H9 (cell line): ENCODE measurements at regions not wholly inside any gene's neighbourhood (a gene's known extent, or its start where the extent isn't known, plus 50 kb on each side); places are given as distances from the start of the nearest gene placed in this dataset.

Source experiments
- DNase-seq: peaks from one replicate; pipeline ENCODE4 v3.0.0-alpha.2; 2017
- H2AFZ ChIP-seq: one replicate; pipeline ENCODE4 v1.6.1; 2013; ENCODE audit warnings: mild to moderate bottlenecking, low read length, control low read depth, moderate library complexity
- H2AK5ac ChIP-seq: 2 replicates; pipeline ENCODE4 v1.6.1; 2013; ENCODE audit warnings: low read length, control low read depth, mixed read lengths; ENCODE audit not compliant: insufficient read length
- H2BK120ac ChIP-seq: one replicate; pipeline ENCODE4 v1.6.1; 2013; ENCODE audit warnings: low read depth, mild to moderate bottlenecking, low read length, control low read depth, inconsistent platforms; ENCODE audit not compliant: poor library complexity, severe bottlenecking
- H2BK12ac ChIP-seq: 2 replicates; pipeline ENCODE4 v1.6.1; 2013; ENCODE audit warnings: low read length, control low read depth, mixed read lengths, low read depth; ENCODE audit not compliant: insufficient read length
- H2BK15ac ChIP-seq: 2 replicates; pipeline ENCODE4 v1.6.1; 2013; ENCODE audit warnings: low read depth, low read length, control low read depth
- H2BK20ac ChIP-seq: one replicate; pipeline ENCODE4 v1.6.1; 2013; ENCODE audit warnings: low read depth, mild to moderate bottlenecking, low read length, control low read depth, inconsistent platforms; ENCODE audit not compliant: poor library complexity, severe bottlenecking
- H2BK5ac ChIP-seq: 2 replicates; pipeline ENCODE4 v1.6.1; 2013; ENCODE audit warnings: low read length, control low read depth, mixed read lengths; ENCODE audit not compliant: insufficient read length
- H3K14ac ChIP-seq: 2 replicates; pipeline ENCODE4 v1.6.1; 2013; ENCODE audit warnings: low read length, control low read depth; ENCODE audit not compliant: insufficient read depth
- H3K18ac ChIP-seq: 2 replicates; pipeline ENCODE4 v1.6.1; 2013; ENCODE audit warnings: low read depth, mild to moderate bottlenecking, mixed read lengths, low read length, control low read depth; ENCODE audit not compliant: insufficient read length
- H3K23ac ChIP-seq: 2 replicates; pipeline ENCODE4 v1.6.1; 2013; ENCODE audit warnings: low read length, control low read depth, mixed read lengths, low read depth; ENCODE audit not compliant: insufficient read length
- H3K23me2 ChIP-seq: 2 replicates; pipeline ENCODE4 v1.6.1; 2013; ENCODE audit warnings: low read depth, mild to moderate bottlenecking, mixed read lengths, low read length, control low read depth; ENCODE audit not compliant: insufficient read length, poor library complexity, severe bottlenecking
- H3K27ac ChIP-seq: 2 replicates; pipeline ENCODE4 v1.5.1; 2013; ENCODE audit warnings: low read length, control low read depth, mixed read lengths, low read depth; ENCODE audit not compliant: insufficient read length
- H3K27me3 ChIP-seq: 2 replicates; pipeline ENCODE4 v1.6.1; 2013; ENCODE audit warnings: low read length, control low read depth, inconsistent platforms; ENCODE audit not compliant: insufficient read depth
- H3K4ac ChIP-seq: 2 replicates; pipeline ENCODE4 v1.6.1; 2013; ENCODE audit warnings: low read depth, mild to moderate bottlenecking, control low read depth, inconsistent platforms, low read length, moderate library complexity
- H3K4me1 ChIP-seq: 2 replicates; pipeline ENCODE4 v1.6.1; 2013; ENCODE audit warnings: low read length, control low read depth, inconsistent platforms; ENCODE audit not compliant: insufficient read depth
- H3K4me2 ChIP-seq: 2 replicates; pipeline ENCODE4 v1.6.1; 2013; ENCODE audit warnings: low read length, control low read depth, mixed read lengths; ENCODE audit not compliant: insufficient read length, insufficient read depth
- H3K56ac ChIP-seq: 2 replicates; pipeline ENCODE4 v1.6.1; 2013; ENCODE audit warnings: low read depth, mild to moderate bottlenecking, mixed read lengths, low read length, control low read depth; ENCODE audit not compliant: insufficient read length
- H3K79me1 ChIP-seq: 2 replicates; pipeline ENCODE4 v1.6.1; 2013; ENCODE audit warnings: low read depth, mild to moderate bottlenecking, moderate library complexity, low read length, control low read depth, inconsistent platforms; ENCODE audit not compliant: insufficient read depth, poor library complexity, severe bottlenecking
- H3K79me2 ChIP-seq: 2 replicates; pipeline ENCODE4 v1.6.1; 2013; ENCODE audit warnings: low read length, control low read depth, inconsistent platforms; ENCODE audit not compliant: insufficient read depth
- H3K9ac ChIP-seq: 2 replicates; pipeline ENCODE4 v1.6.1; 2013; ENCODE audit warnings: low read length, control low read depth, mixed read lengths; ENCODE audit not compliant: insufficient read length; ENCODE audit errors: extremely low read depth
- H3K9me3 ChIP-seq: one replicate; pipeline ENCODE4 v1.6.1; 2013; ENCODE audit warnings: low read depth, low read length, inconsistent platforms; ENCODE audit not compliant: control insufficient read depth
- H3T11ph ChIP-seq: one replicate; pipeline ENCODE4 v1.6.1; 2013; ENCODE audit warnings: mild to moderate bottlenecking, low read length, control low read depth, inconsistent platforms
- H4K20me1 ChIP-seq: one replicate; pipeline ENCODE4 v1.6.1; 2013; ENCODE audit not compliant: control insufficient read depth, insufficient read length, insufficient read depth
- H4K5ac ChIP-seq: 2 replicates; pipeline ENCODE4 v1.6.1; 2013; ENCODE audit warnings: low read depth, mild to moderate bottlenecking, mixed read lengths, low read length, control low read depth; ENCODE audit not compliant: insufficient read length
- H4K8ac ChIP-seq: replicated peaks from 2 replicates; pipeline ENCODE4 v1.6.1; 2013; ENCODE audit warnings: low read length, control low read depth, mixed read lengths, low read depth; ENCODE audit not compliant: insufficient read length
- H4K91ac ChIP-seq: 2 replicates; pipeline ENCODE4 v1.6.1; 2013; ENCODE audit warnings: low read depth, mild to moderate bottlenecking, moderate library complexity, mixed read lengths, low read length, control low read depth; ENCODE audit not compliant: insufficient read length
- H3K27ac Mint-ChIP-seq, 3 experiments: 2 replicates in 2 of 3; 3 replicates in 1 of 3; pipeline ENCODE4 v1.8.0; 2020 to 2021; ENCODE audit warnings: mixed read lengths in 3 of 3, mild to moderate bottlenecking in 1 of 3, moderate library complexity in 1 of 3
- H3K27me3 Mint-ChIP-seq: 2 replicates; pipeline ENCODE4 v1.8.0; 2021; ENCODE audit warnings: low read depth, mild to moderate bottlenecking, moderate library complexity, mixed read lengths
- H3K36me3 Mint-ChIP-seq, 3 experiments: 2 replicates in 2 of 3; 3 replicates in 1 of 3; pipeline ENCODE4 v1.8.0; 2020 to 2021; ENCODE audit warnings: low read depth in 3 of 3, mixed read lengths in 3 of 3; ENCODE audit not compliant: insufficient read depth in 1 of 3
- H3K4me1 Mint-ChIP-seq, 2 experiments: 2 replicates each; pipeline ENCODE4 v1.8.0; 2020; ENCODE audit warnings: mixed read lengths in 2 of 2
- H3K4me3 Mint-ChIP-seq, 2 experiments: 2 replicates in 1 of 2; 3 replicates in 1 of 2; pipeline ENCODE4 v1.8.0; 2020 to 2021; ENCODE audit warnings: mild to moderate bottlenecking in 2 of 2, mixed read lengths in 2 of 2, moderate library complexity in 1 of 2
- H3K9me3 Mint-ChIP-seq, 2 experiments: 2 replicates in 1 of 2; 3 replicates in 1 of 2; pipeline ENCODE4 v1.8.0; 2020; ENCODE audit warnings: mild to moderate bottlenecking in 2 of 2, mixed read lengths in 2 of 2, moderate library complexity in 1 of 2
- CTCF ChIP-seq: fragments of 200-600 bp; sonication (generic); conservative IDR thresholded peaks from 3 replicates; pipeline ENCODE4 v1.8.0; 2021; ENCODE audit warnings: antibody characterized with exemption, mild to moderate bottlenecking
- WGBS: extraction: QIAGEN DNeasy Blood & Tissue Kit; methylation state at CpG from one replicate; pipeline ENCODE4 v1.1.7; 2013; ENCODE audit warnings: missing lambda C conversion rate, low lambda C conversion rate, mixed read lengths; ENCODE audit not compliant: insufficient read length; ENCODE audit errors: extremely low coverage; 5-methylcytosine and 5-hydroxymethylcytosine counted together

GRCh38 chr2:4529738-4530137 is 826.4 kb downstream of the DCDC2C start:
- no peak overlapping the region for H3K14ac ChIP-seq
- peak overlapping the region; percentile 27 to 92 (median 81); a peak in 3 of 7 replicates for H3K27ac Mint-ChIP-seq
- DNase-seq: no peak
- no peak overlapping the region for H2AFZ ChIP-seq
- no peak overlapping the region for H2BK120ac ChIP-seq
- no peaks in the 10 kb centered on the region for H3K79me1 ChIP-seq
- WGBS: no CpG with 5 or more reads among the region's 1 CpG
- no peaks in the 10 kb centered on the region for H3K27me3 Mint-ChIP-seq
- no peak overlapping the region for H3K18ac ChIP-seq
- no peak overlapping the region for H3T11ph ChIP-seq
- H3K27ac ChIP-seq: no peak overlapping the region
- no peak overlapping the region for H2BK20ac ChIP-seq
- H3K79me2 ChIP-seq: no peaks in the 10 kb centered on the region
- no peaks in the 10 kb centered on the region for H4K20me1 ChIP-seq
- TF ChIP-seq CTCF: no peak
- no peak overlapping the region for H2AK5ac ChIP-seq
- H3K4me1 Mint-ChIP-seq: peaks cover 7 to 10% of the 10 kb centered on the region in 2 experiments
- no peak overlapping the region for H2BK5ac ChIP-seq
- H2BK12ac ChIP-seq: no peak overlapping the region
- H3K9ac ChIP-seq: no peak overlapping the region
- H3K4me2 ChIP-seq: no peak overlapping the region
- H3K56ac ChIP-seq: no peak overlapping the region
- no peak overlapping the region for H3K4me3 Mint-ChIP-seq
- no peak overlapping the region for H4K5ac ChIP-seq
- H4K91ac ChIP-seq: no peak overlapping the region
- no peak overlapping the region for H3K23ac ChIP-seq
- peaks cover 0 to 1% of the 10 kb centered on the region in 2 experiments; a peak in 1 of 5 replicates for H3K9me3 Mint-ChIP-seq
- H3K4ac ChIP-seq: no peak overlapping the region
- no peaks in the 10 kb centered on the region; a peak in 1 of 7 replicates for H3K36me3 Mint-ChIP-seq
- no peaks in the 10 kb centered on the region for H3K23me2 ChIP-seq
- H4K8ac ChIP-seq: no peak overlapping the region
- H3K27me3 ChIP-seq: no peaks in the 10 kb centered on the region
- H3K4me1 ChIP-seq: no peaks in the 10 kb centered on the region
- no peak overlapping the region for H2BK15ac ChIP-seq
- no peaks in the 10 kb centered on the region for H3K9me3 ChIP-seq
